ENCODE measurements at regions not wholly inside any gene's neighbourhood (a gene's known extent, or its start where the extent isn't known, plus 50 kb on each side); places are given as distances from the start of the nearest gene placed in this dataset.

DNA sequence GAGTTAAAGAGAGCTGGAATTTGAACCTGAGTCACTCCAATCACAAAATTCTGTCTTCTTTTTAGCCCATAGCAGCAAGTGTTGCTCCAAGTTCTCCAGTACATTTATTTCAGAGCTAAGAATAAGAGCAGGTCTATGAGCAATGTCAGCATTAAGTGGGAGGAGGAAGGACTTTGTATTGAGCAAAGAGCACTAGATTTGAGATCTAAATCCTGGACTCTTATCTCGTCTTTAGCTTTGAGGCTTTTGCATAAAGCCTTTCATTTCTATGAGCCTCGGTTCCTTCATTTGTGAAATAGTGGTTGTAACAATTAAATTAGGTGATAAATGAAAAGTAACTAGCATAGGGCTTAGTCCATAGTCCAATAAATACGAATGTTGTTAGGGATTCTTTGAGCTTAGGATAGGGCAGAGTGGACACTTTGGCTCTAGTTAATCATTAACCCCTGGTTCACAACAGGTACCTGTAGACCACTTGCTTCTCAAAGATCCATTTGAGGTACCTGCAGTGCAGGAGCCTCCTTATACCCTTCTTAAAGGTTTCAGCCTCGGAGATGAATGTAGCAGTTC lies 464.1 kb upstream of the KLF4 start:
- DNase-seq (no peak), ATAC-seq (ENCODE audit: low read depth) (no peak)
- Histone ChIP-seq H3K9me3 (ENCODE audit: control insufficient read depth, insufficient read depth, low read length) (no peaks in the 10 kb centered on the region), H2AK5ac (ENCODE audit: low read depth, low read length) (no peak overlapping the region), H3K18ac (ENCODE audit: low read depth, low read length) (no peak overlapping the region), H3K27me3 (ENCODE audit: control insufficient read depth, insufficient read depth, low read length) (peaks cover 4% of the 10 kb centered on the region), H4K91ac (ENCODE audit: insufficient read depth, low read depth, low read length) (no peak overlapping the region), H3K4me3 (ENCODE audit: insufficient read depth, low read depth, low read length) (no peak overlapping the region), H2BK15ac (ENCODE audit: low read depth, low read length) (no peak overlapping the region), H3K36me3 (ENCODE audit: control insufficient read depth, insufficient read depth, low read length) (no peaks in the 10 kb centered on the region), H3K27ac (ENCODE audit: insufficient read depth, low read length) (no peak overlapping the region), H2BK5ac (ENCODE audit: low read depth, low read length, poor library complexity, severe bottlenecking) (no peak overlapping the region), H4K8ac (ENCODE audit: low read depth in 2 of 2, low read length in 2 of 2) (no peak overlapping the region), H3K56ac (ENCODE audit: extremely low read depth, insufficient read depth, low read length) (no peak overlapping the region), H3K9ac (ENCODE audit: low read depth, low read length) (no peak overlapping the region), H2AFZ (replicated peaks; ENCODE audit: low read length, poor library complexity) (no peak overlapping the region), H4K5ac (ENCODE audit: low read depth, low read length) (no peak overlapping the region), H4K20me1 (ENCODE audit: insufficient read depth, low read length) (no peaks in the 10 kb centered on the region), H3K23ac (ENCODE audit: low read depth, low read length) (no peak overlapping the region), H3K4ac (ENCODE audit: low read depth, low read length) (no peak overlapping the region), H3K79me1 (ENCODE audit: low read depth in 1 of 2, low read length in 2 of 2) (no peaks in the 10 kb centered on the region), H2BK20ac (ENCODE audit: low read depth, low read length) (no peak overlapping the region), H2AK9ac (replicated peaks; ENCODE audit: low read depth, low read length, poor library complexity) (no peak overlapping the region), H3K9me1 (ENCODE audit: insufficient read depth, low read length) (no peaks in the 10 kb centered on the region), H2BK120ac (ENCODE audit: low read depth, low read length) (no peak overlapping the region), H3K4me2 (ENCODE audit: low read depth, low read length) (no peak overlapping the region), H3K4me1 (ENCODE audit: control insufficient read depth, insufficient read depth, low read length) (peaks cover 2% of the 10 kb centered on the region; the same call in 1 of the 2 replicates), H3K14ac (replicated peaks; ENCODE audit: low read depth, low read length) (no peak overlapping the region)
- in situ Hi-C loops (cut with MboI; ENCODE audit: low sequenced_read_pairs) (no loop called here), intact Hi-C loops (cut with micrococcal nuclease) (no loop called here), dilution Hi-C loops (cut with HindIII; ENCODE audit: low sequenced_read_pairs, unreplicated experiment) (no loop called here)
- CTCF ChIA-PET, result no interaction called here
- TF ChIP-seq FOS (IDR thresholded peaks at IDR 0.05; ENCODE audit: low read depth, low read length) (no peak), RFX5 (IDR thresholded peaks at IDR 0.05; ENCODE audit: low read depth, low read length) (no peak), MAFK (IDR thresholded peaks at IDR 0.05; ENCODE audit: low read depth, low read length) (no peak), RCOR1 (IDR thresholded peaks at IDR 0.05; ENCODE audit: insufficient replicate concordance, low read length) (no peak), RAD21 (IDR thresholded peaks at IDR 0.05; ENCODE audit: low read length) (no peak), CEBPB (IDR thresholded peaks at IDR 0.05; ENCODE audit: low read depth, low read length) (no peak), BHLHE40 (IDR thresholded peaks at IDR 0.05; ENCODE audit: low read depth, low read length) (no peak), NFE2L2 (IDR thresholded peaks at IDR 0.05; ENCODE audit: low read depth, low read length) (no peak), MAZ (IDR thresholded peaks at IDR 0.05; ENCODE audit: borderline replicate concordance, low read depth, low read length) (no peak), MXI1 (IDR thresholded peaks at IDR 0.05; ENCODE audit: borderline replicate concordance, low read depth, low read length) (no peak), SMC3 (IDR thresholded peaks at IDR 0.05; ENCODE audit: low read depth, low read length) (no peak), CHD1 (IDR thresholded peaks at IDR 0.05; ENCODE audit: low read depth, low read length) (no peak), POLR2A (IDR thresholded peaks at IDR 0.05; ENCODE audit: low read depth, low read length) (no peak)
- TF ChIP-seq, protein P1, sequence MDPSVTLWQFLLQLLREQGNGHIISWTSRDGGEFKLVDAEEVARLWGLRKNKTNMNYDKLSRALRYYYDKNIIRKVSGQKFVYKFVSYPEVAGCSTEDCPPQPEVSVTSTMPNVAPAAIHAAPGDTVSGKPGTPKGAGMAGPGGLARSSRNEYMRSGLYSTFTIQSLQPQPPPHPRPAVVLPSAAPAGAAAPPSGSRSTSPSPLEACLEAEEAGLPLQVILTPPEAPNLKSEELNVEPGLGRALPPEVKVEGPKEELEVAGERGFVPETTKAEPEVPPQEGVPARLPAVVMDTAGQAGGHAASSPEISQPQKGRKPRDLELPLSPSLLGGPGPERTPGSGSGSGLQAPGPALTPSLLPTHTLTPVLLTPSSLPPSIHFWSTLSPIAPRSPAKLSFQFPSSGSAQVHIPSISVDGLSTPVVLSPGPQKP (IDR thresholded peaks at IDR 0.05; ENCODE audit: borderline replicate concordance, low read depth, low read length), result no peak
- TF ChIP-seq, protein P2, sequence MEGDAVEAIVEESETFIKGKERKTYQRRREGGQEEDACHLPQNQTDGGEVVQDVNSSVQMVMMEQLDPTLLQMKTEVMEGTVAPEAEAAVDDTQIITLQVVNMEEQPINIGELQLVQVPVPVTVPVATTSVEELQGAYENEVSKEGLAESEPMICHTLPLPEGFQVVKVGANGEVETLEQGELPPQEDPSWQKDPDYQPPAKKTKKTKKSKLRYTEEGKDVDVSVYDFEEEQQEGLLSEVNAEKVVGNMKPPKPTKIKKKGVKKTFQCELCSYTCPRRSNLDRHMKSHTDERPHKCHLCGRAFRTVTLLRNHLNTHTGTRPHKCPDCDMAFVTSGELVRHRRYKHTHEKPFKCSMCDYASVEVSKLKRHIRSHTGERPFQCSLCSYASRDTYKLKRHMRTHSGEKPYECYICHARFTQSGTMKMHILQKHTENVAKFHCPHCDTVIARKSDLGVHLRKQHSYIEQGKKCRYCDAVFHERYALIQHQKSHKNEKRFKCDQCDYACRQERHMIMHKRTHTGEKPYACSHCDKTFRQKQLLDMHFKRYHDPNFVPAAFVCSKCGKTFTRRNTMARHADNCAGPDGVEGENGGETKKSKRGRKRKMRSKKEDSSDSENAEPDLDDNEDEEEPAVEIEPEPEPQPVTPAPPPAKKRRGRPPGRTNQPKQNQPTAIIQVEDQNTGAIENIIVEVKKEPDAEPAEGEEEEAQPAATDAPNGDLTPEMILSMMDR (conservative IDR thresholded peaks at IDR 0.05; ENCODE audit: low read depth, low read length), result no peak
- TF ChIP-seq, protein P3, sequence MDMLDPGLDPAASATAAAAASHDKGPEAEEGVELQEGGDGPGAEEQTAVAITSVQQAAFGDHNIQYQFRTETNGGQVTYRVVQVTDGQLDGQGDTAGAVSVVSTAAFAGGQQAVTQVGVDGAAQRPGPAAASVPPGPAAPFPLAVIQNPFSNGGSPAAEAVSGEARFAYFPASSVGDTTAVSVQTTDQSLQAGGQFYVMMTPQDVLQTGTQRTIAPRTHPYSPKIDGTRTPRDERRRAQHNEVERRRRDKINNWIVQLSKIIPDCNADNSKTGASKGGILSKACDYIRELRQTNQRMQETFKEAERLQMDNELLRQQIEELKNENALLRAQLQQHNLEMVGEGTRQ (IDR thresholded peaks at IDR 0.05; ENCODE audit: low read depth, low read length), result no peak
- BruUV-seq (replicated peaks), result no TSS peak
- 60% methylated on average over 1 of the region's 4 CpGs; no CpG with 5 or more reads in 1 of the 2 experiments for WGBS, 2 experiments (ENCODE audit: extremely low coverage in 2 of 2, insufficient read length in 1 of 2)
- POLR2A ChIA-PET (ENCODE audit: unreplicated experiment), result no interaction called here
